SK-N-SH (cell line): ENCODE measurements at regions not wholly inside any gene's neighbourhood (a gene's known extent, or its start where the extent isn't known, plus 50 kb on each side); places are given as distances from the start of the nearest gene placed in this dataset.

Source experiments
- CTCF ChIA-PET: fragments of 300-600, 350-600 bp; formaldehyde crosslinking; extraction: SDS; loops from one replicate; lab custom pipeline; 2021; lab: Yijun Ruan, JAX
- POLR2A ChIA-PET: fragments of 350-600 bp; sonication (Branson Sonifier 250); formaldehyde crosslinking; extraction: SDS; loops from one replicate; lab custom pipeline; 2020; ENCODE audit warnings: antibody characterized with exemption, inconsistent platforms; lab: Yijun Ruan, JAX
- DNase-seq: peaks from one replicate; pipeline ENCODE4 v3.0.0; 2012
- H2AFZ ChIP-seq: fragments of 200-600 bp; sonication (generic); 2 replicates; pipeline ENCODE4 v1.8.1; 2016; ENCODE audit warnings: antibody characterized with exemption, mild to moderate bottlenecking, low read depth
- H3F3A ChIP-seq: fragments of 200-600 bp; sonication (generic); replicated peaks from 2 replicates; pipeline ENCODE3; 2016; ENCODE audit warnings: antibody characterized with exemption, mild to moderate bottlenecking; ENCODE audit not compliant: insufficient read depth
- H3K27ac ChIP-seq, 2 experiments: fragments of 200-500 bp in 1 of 2; fragments of 200-600 bp in 1 of 2; sonication (Bioruptor generic) in 1 of 2; sonication (generic), shearing (Covaris generic) in 1 of 2; 2 replicates each; pipeline versions ENCODE4 v1.5.1 to v1.6.1; 2014 to 2016; ENCODE audit warnings: low read depth in 2 of 2, inconsistent platforms in 1 of 2, low read length in 1 of 2, mild to moderate bottlenecking in 1 of 2, mixed read lengths in 1 of 2
- H3K27me3 ChIP-seq: fragments of 200-600 bp; sonication (generic), shearing (Covaris generic); 2 replicates; pipeline ENCODE4 v1.6.1; 2016; ENCODE audit warnings: mixed run types; ENCODE audit not compliant: insufficient read depth
- H3K36me3 ChIP-seq, 2 experiments: fragments of 200-500 bp in 1 of 2; fragments of 200-600 bp in 1 of 2; sonication (Bioruptor generic) in 1 of 2; sonication (generic) in 1 of 2; replicated peaks in 1 of 2; 2 replicates each; pipeline versions ENCODE3 to v1.5.1; 2014 to 2016; ENCODE audit warnings: low read length in 1 of 2, mild to moderate bottlenecking in 1 of 2; ENCODE audit not compliant: insufficient read depth in 2 of 2, control insufficient read depth in 1 of 2
- H3K4me1 ChIP-seq, 2 experiments: fragments of 200-500 bp in 1 of 2; fragments of 200-600 bp in 1 of 2; sonication (Bioruptor generic) in 1 of 2; sonication (generic), shearing (Covaris generic) in 1 of 2; 2 replicates each; pipeline versions ENCODE4 v1.5.1 to v1.6.1; 2014 to 2016; ENCODE audit warnings: low read depth in 1 of 2, low read length in 1 of 2, mixed run types in 1 of 2; ENCODE audit not compliant: insufficient read depth in 2 of 2, control insufficient read depth in 1 of 2
- H3K4me2 ChIP-seq: fragments of 200-600 bp; sonication (generic), shearing (Covaris generic); 2 replicates; pipeline ENCODE4 v1.6.1; 2017; ENCODE audit warnings: mixed run types
- H3K4me3 ChIP-seq, 2 experiments: fragments of 200-500 bp in 1 of 2; fragments of 200-600 bp in 1 of 2; sonication (Bioruptor generic) in 1 of 2; sonication (generic), shearing (Covaris generic) in 1 of 2; 2 replicates each; pipeline versions ENCODE4 v1.5.1 to v1.8.1; 2014 to 2016; ENCODE audit warnings: low read depth in 2 of 2, inconsistent platforms in 1 of 2, low read length in 1 of 2, mild to moderate bottlenecking in 1 of 2, mixed read lengths in 1 of 2, moderate library complexity in 1 of 2
- H3K79me2 ChIP-seq: fragments of 200-600 bp; sonication (generic); 2 replicates; pipeline ENCODE4 v1.8.1; 2017; ENCODE audit warnings: mild to moderate bottlenecking; ENCODE audit not compliant: insufficient read depth
- H3K9ac ChIP-seq: fragments of 200-600 bp; sonication (generic); 2 replicates; pipeline ENCODE4 v1.6.1; 2017; ENCODE audit warnings: mixed run types
- H3K9me2 ChIP-seq: fragments of 200-600 bp; sonication (generic); 2 replicates; pipeline ENCODE4 v1.6.1; 2017; ENCODE audit warnings: mixed run types
- H3K9me3 ChIP-seq: fragments of 200-600 bp; sonication (generic); 2 replicates; pipeline ENCODE4 v1.6.1; 2017; ENCODE audit warnings: mixed run types, mild to moderate bottlenecking, moderate library complexity
- H4K20me1 ChIP-seq: fragments of 200-600 bp; sonication (generic); 2 replicates; pipeline ENCODE4 v1.6.1; 2017; ENCODE audit warnings: mild to moderate bottlenecking, mixed run types; ENCODE audit not compliant: insufficient read depth
- CHD2 ChIP-seq: fragments of 150-350 bp; IDR thresholded peaks from 2 replicates; pipeline ENCODE4 v1.6.1; 2018; ENCODE audit warnings: low read length; ENCODE audit not compliant: partially characterized antibody
- ELF1 ChIP-seq: IDR thresholded peaks from 2 replicates; pipeline ENCODE4 v1.4.0; 2012
- GABPA ChIP-seq: IDR thresholded peaks from 2 replicates; pipeline ENCODE4 v1.4.0; 2012; ENCODE audit warnings: low read depth, mild to moderate bottlenecking
- GATA2 ChIP-seq: sonication (generic); formaldehyde crosslinking; IDR thresholded peaks from 2 replicates; pipeline ENCODE4 v1.5.0; 2020; ENCODE audit warnings: mild to moderate bottlenecking, missing genetic modification reagents
- IRF3 ChIP-seq: fragments of 150-350 bp; IDR thresholded peaks from 2 replicates; pipeline ENCODE4 v1.6.1; 2016; ENCODE audit warnings: mild to moderate bottlenecking, low read depth, low read length
- MAX ChIP-seq: IDR thresholded peaks from 2 replicates; pipeline ENCODE4 v1.4.0; 2012; ENCODE audit warnings: low read depth
- MEF2A ChIP-seq: IDR thresholded peaks from 2 replicates; pipeline ENCODE4 v1.4.0; 2012; ENCODE audit warnings: low read depth, borderline replicate concordance
- NRF1 ChIP-seq: IDR thresholded peaks from 2 replicates; pipeline ENCODE4 v1.6.1; 2012; ENCODE audit warnings: low read depth, mild to moderate bottlenecking, low read length
- PBX3 ChIP-seq: IDR thresholded peaks from 2 replicates; pipeline ENCODE4; 2012
- POLR2AphosphoS5 ChIP-seq: IDR thresholded peaks from 2 replicates; pipeline ENCODE4 v1.6.1; 2012; ENCODE audit warnings: low read depth, low read length
- RXRA ChIP-seq: IDR thresholded peaks from 2 replicates; pipeline ENCODE4 v1.4.0; 2012; ENCODE audit warnings: low read depth, mild to moderate bottlenecking, borderline replicate concordance
- TAF1 ChIP-seq: IDR thresholded peaks from 2 replicates; pipeline ENCODE4 v1.6.1; 2012; ENCODE audit warnings: low read depth, mild to moderate bottlenecking, low read length, moderate library complexity, borderline replicate concordance
- TCF12 ChIP-seq: IDR thresholded peaks from 2 replicates; pipeline ENCODE4 v1.4.0; 2012
- TEAD4 ChIP-seq: IDR thresholded peaks from 2 replicates; pipeline ENCODE4 v1.4.0; 2012; ENCODE audit warnings: mild to moderate bottlenecking, borderline replicate concordance; ENCODE audit not compliant: insufficient read depth
- USF2 ChIP-seq: fragments of 150-350 bp; IDR thresholded peaks from 2 replicates; pipeline ENCODE4 v1.6.1; 2017; ENCODE audit warnings: antibody characterized with exemption, low read length, low read depth, borderline replicate concordance
- YY1 ChIP-seq: IDR thresholded peaks from 2 replicates; pipeline ENCODE4 v1.4.0; 2012; ENCODE audit warnings: low read depth, mild to moderate bottlenecking
- WGBS: methylation state at CpG from one replicate; pipeline ENCODE4 v1.1.6; 2017; ENCODE audit warnings: low lambda C conversion rate; 5-methylcytosine and 5-hydroxymethylcytosine counted together
- TF ChIP-seq, protein P1 (sequence below): IDR thresholded peaks from 2 replicates; pipeline ENCODE4 v1.6.1; 2012; ENCODE audit warnings: mild to moderate bottlenecking, low read depth, low read length, moderate library complexity

DNA sequence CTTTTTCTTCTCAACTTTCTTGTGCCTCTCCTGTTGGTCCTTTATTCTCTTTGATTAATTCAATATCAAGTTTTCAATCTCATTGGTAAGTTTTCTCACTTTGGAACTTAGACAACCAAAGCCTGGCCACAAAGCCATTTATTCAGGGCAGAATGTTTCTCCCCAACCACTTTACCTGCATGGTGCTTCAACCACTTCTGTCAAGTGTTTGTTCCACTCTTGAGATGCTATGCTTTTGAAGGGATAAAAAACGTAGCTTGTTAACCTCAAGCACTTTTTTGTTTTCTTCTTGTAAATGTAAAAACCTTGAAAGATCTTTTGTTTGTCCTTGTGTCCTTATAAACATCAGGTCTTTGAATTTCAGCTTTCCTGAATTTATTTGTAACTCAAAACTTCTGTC, 966.7 kb downstream of the MAT2B start:
- ChIA-PET CTCF (interaction anchor here (1.1 to 1.7 kb wide), 2 partner anchors 459 to 903 kb away, joined by 3 to 4 read pairs; no protein-coding TSS in a partner anchor), POLR2A (no interaction called here)
- Histone ChIP-seq H3K27ac (no peak overlapping the region), H3K79me2 (no peaks in the 10 kb centered on the region), H3K27me3 (no peaks in the 10 kb centered on the region), H3K4me2 (no peak overlapping the region), H3K4me1 (peaks cover 0 to 2% of the 10 kb centered on the region in 2 experiments; a peak in 2 of 4 replicates), H3K9ac (no peak overlapping the region), H4K20me1 (no peaks in the 10 kb centered on the region), H3K36me3 (no peaks in the 10 kb centered on the region), H3F3A (no peaks in the 10 kb centered on the region), H3K9me3 (no peaks in the 10 kb centered on the region), H3K4me3 (no peak overlapping the region), H3K9me2 (no peaks in the 10 kb centered on the region), H2AFZ (no peak overlapping the region)
- no peak for DNase-seq
- WGBS = 60% methylated on average over 1 of the region's 1 CpG
- TF ChIP-seq NRF1 (no peak), USF2 (no peak), ELF1 (no peak), TCF12 (no peak), GABPA (no peak), RXRA (no peak), POLR2AphosphoS5 (no peak), GATA2 (CRISPR knock-in tag) (no peak), YY1 (no peak), TEAD4 (no peak), PBX3 (no peak), CHD2 (no peak), MEF2A (no peak), IRF3 (no peak), TAF1 (no peak), MAX (no peak)
- TF ChIP-seq, protein P1, sequence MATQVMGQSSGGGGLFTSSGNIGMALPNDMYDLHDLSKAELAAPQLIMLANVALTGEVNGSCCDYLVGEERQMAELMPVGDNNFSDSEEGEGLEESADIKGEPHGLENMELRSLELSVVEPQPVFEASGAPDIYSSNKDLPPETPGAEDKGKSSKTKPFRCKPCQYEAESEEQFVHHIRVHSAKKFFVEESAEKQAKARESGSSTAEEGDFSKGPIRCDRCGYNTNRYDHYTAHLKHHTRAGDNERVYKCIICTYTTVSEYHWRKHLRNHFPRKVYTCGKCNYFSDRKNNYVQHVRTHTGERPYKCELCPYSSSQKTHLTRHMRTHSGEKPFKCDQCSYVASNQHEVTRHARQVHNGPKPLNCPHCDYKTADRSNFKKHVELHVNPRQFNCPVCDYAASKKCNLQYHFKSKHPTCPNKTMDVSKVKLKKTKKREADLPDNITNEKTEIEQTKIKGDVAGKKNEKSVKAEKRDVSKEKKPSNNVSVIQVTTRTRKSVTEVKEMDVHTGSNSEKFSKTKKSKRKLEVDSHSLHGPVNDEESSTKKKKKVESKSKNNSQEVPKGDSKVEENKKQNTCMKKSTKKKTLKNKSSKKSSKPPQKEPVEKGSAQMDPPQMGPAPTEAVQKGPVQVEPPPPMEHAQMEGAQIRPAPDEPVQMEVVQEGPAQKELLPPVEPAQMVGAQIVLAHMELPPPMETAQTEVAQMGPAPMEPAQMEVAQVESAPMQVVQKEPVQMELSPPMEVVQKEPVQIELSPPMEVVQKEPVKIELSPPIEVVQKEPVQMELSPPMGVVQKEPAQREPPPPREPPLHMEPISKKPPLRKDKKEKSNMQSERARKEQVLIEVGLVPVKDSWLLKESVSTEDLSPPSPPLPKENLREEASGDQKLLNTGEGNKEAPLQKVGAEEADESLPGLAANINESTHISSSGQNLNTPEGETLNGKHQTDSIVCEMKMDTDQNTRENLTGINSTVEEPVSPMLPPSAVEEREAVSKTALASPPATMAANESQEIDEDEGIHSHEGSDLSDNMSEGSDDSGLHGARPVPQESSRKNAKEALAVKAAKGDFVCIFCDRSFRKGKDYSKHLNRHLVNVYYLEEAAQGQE = no peak
